Neural progenitor cell (in vitro differentiated cells): ENCODE measurements at regions not wholly inside any gene's neighbourhood (a gene's known extent, or its start where the extent isn't known, plus 50 kb on each side); places are given as distances from the start of the nearest gene placed in this dataset.

Experiments used
- DNase-seq: peaks from one replicate; pipeline ENCODE4 v3.0.0-alpha.2; 2016; ENCODE audit warnings: low spot score
- H2AFZ ChIP-seq: fragments of 200-600 bp; sonication (generic); replicated peaks from 2 replicates; pipeline ENCODE4 v1.6.1; 2016; ENCODE audit warnings: antibody characterized with exemption
- H3F3A ChIP-seq: fragments of 200-600 bp; sonication (generic); 2 replicates; pipeline ENCODE4 v1.6.1; 2016; ENCODE audit warnings: antibody characterized with exemption, low read depth
- H3K27ac ChIP-seq: fragments of 200-600 bp; sonication (generic); 2 replicates; pipeline ENCODE4 v1.5.1; 2016; ENCODE audit warnings: mild to moderate bottlenecking
- H3K27me3 ChIP-seq: fragments of 200-600 bp; sonication (generic); 2 replicates; pipeline ENCODE4 v1.6.1; 2016; ENCODE audit warnings: mild to moderate bottlenecking, moderate library complexity
- H3K36me3 ChIP-seq: fragments of 200-600 bp; sonication (generic); 2 replicates; pipeline ENCODE4 v1.5.1; 2016
- H3K4me1 ChIP-seq: fragments of 200-600 bp; sonication (generic); 2 replicates; pipeline ENCODE4 v1.6.1; 2016; ENCODE audit warnings: mixed run types
- H3K4me2 ChIP-seq: fragments of 200-600 bp; sonication (generic); 2 replicates; pipeline ENCODE4 v1.6.1; 2016
- H3K4me3 ChIP-seq: fragments of 200-600 bp; sonication (generic); 2 replicates; pipeline ENCODE4 v1.5.1; 2016
- H3K79me2 ChIP-seq: fragments of 200-600 bp; sonication (generic); 2 replicates; pipeline ENCODE4 v1.6.1; 2016; ENCODE audit warnings: low read depth
- H3K9ac ChIP-seq: fragments of 200-600 bp; sonication (generic); 2 replicates; pipeline ENCODE4 v1.6.1; 2016
- H3K9me3 ChIP-seq: fragments of 200-600 bp; sonication (generic); 2 replicates; pipeline ENCODE4 v1.5.1; 2016; ENCODE audit warnings: low read depth
- H4K20me1 ChIP-seq: fragments of 200-600 bp; sonication (generic); 2 replicates; pipeline ENCODE4 v1.6.1; 2016; ENCODE audit warnings: low read depth
- H3K27ac Mint-ChIP-seq: 3 replicates; pipeline ENCODE4 v1.8.0; 2021; ENCODE audit warnings: mixed read lengths
- H3K27me3 Mint-ChIP-seq: 2 replicates; pipeline ENCODE4 v1.8.0; 2022; ENCODE audit warnings: low read depth, mild to moderate bottlenecking, inconsistent platforms, moderate library complexity, mixed read lengths; ENCODE audit not compliant: insufficient read depth
- H3K36me3 Mint-ChIP-seq: 3 replicates; pipeline ENCODE4 v1.8.0; 2021; ENCODE audit warnings: mixed read lengths
- H3K4me1 Mint-ChIP-seq: 3 replicates; pipeline ENCODE4 v1.8.0; 2021; ENCODE audit warnings: mixed read lengths
- H3K4me3 Mint-ChIP-seq: 3 replicates; pipeline ENCODE4 v1.8.0; 2021; ENCODE audit warnings: mild to moderate bottlenecking, moderate library complexity, mixed read lengths
- H3K9me3 Mint-ChIP-seq: 3 replicates; pipeline ENCODE4 v1.8.0; 2020; ENCODE audit warnings: mixed read lengths
- CTCF ChIP-seq: fragments of 200-600 bp; sonication (generic); IDR thresholded peaks from 2 replicates; pipeline ENCODE4 v1.5.1; 2017; ENCODE audit warnings: antibody characterized with exemption, mild to moderate bottlenecking
- EZH2 ChIP-seq: fragments of 200-600 bp; sonication (generic); IDR thresholded peaks from 2 replicates; pipeline ENCODE4 v1.6.1; 2017; ENCODE audit warnings: antibody characterized with exemption, mild to moderate bottlenecking, moderate library complexity
- EZH2phosphoT487 ChIP-seq: fragments of 200-600 bp; sonication (generic); IDR thresholded peaks from 2 replicates; pipeline ENCODE4 v1.6.1; 2017; ENCODE audit warnings: antibody characterized with exemption

- no peaks in the 10 kb centered on the region for H3F3A ChIP-seq
- no peak overlapping the region for H3K27ac Mint-ChIP-seq
- no peaks in the 10 kb centered on the region for H3K36me3 ChIP-seq
- DNase-seq = no peak
- H3K9ac ChIP-seq = no peak overlapping the region
- H3K9me3 Mint-ChIP-seq = no peaks in the 10 kb centered on the region
- H3K4me2 ChIP-seq = no peak overlapping the region
- no peaks in the 10 kb centered on the region for H3K27me3 Mint-ChIP-seq
- H3K4me3 ChIP-seq = no peak overlapping the region
- no peaks in the 10 kb centered on the region for H3K9me3 ChIP-seq
- no peaks in the 10 kb centered on the region for H3K27me3 ChIP-seq
- H4K20me1 ChIP-seq = no peaks in the 10 kb centered on the region
- no peak overlapping the region for H2AFZ ChIP-seq
- no peaks in the 10 kb centered on the region for H3K36me3 Mint-ChIP-seq
- no peak overlapping the region for H3K4me3 Mint-ChIP-seq
- TF ChIP-seq EZH2phosphoT487 (no peak), CTCF (no peak), EZH2 (no peak)
- H3K27ac ChIP-seq = no peak overlapping the region
- H3K4me1 Mint-ChIP-seq = peaks cover 7% of the 10 kb centered on the region
- no peaks in the 10 kb centered on the region for H3K79me2 ChIP-seq
- H3K4me1 ChIP-seq = no peaks in the 10 kb centered on the region
Observed at GRCh38 chr20:19922716-19923115, 94.4 kb upstream of the NAA20 start.

GRCh38 chr20:19923762-19924161 is 93.4 kb upstream of the NAA20 start:
- H3K4me3 ChIP-seq = no peak overlapping the region
- H4K20me1 ChIP-seq = no peaks in the 10 kb centered on the region
- no peak overlapping the region for H3K27ac ChIP-seq
- Mint-ChIP-seq H3K36me3 (no peaks in the 10 kb centered on the region), H3K4me3 (no peak overlapping the region), H3K27ac (no peak overlapping the region), H3K9me3 (no peaks in the 10 kb centered on the region), H3K4me1 (peaks cover 7% of the 10 kb centered on the region), H3K27me3 (no peaks in the 10 kb centered on the region)
- no peak overlapping the region for H3K4me2 ChIP-seq
- H3F3A ChIP-seq = no peaks in the 10 kb centered on the region
- no peak for TF ChIP-seq CTCF
- no peak for TF ChIP-seq EZH2
- no peak for TF ChIP-seq EZH2phosphoT487
- DNase-seq = no peak
- H3K36me3 ChIP-seq = no peaks in the 10 kb centered on the region
- no peaks in the 10 kb centered on the region for H3K79me2 ChIP-seq
- no peaks in the 10 kb centered on the region for H3K27me3 ChIP-seq
- no peak overlapping the region for H3K9ac ChIP-seq
- H2AFZ ChIP-seq = no peak overlapping the region
- no peaks in the 10 kb centered on the region for H3K9me3 ChIP-seq
- no peaks in the 10 kb centered on the region for H3K4me1 ChIP-seq

GRCh38 chr20:19924255-19924654 is 92.9 kb upstream of the NAA20 start:
- no peaks in the 10 kb centered on the region for H3K9me3 ChIP-seq
- H3K27me3 Mint-ChIP-seq = no peaks in the 10 kb centered on the region

More at GRCh38 chr20:19924255-19924654, 92.9 kb upstream of the NAA20 start:
- H3K9me3 Mint-ChIP-seq = no peaks in the 10 kb centered on the region
- no peaks in the 10 kb centered on the region for H3F3A ChIP-seq
- no peaks in the 10 kb centered on the region for H3K36me3 Mint-ChIP-seq
- H4K20me1 ChIP-seq = no peaks in the 10 kb centered on the region
- H3K27ac Mint-ChIP-seq = no peak overlapping the region
- H3K36me3 ChIP-seq = no peaks in the 10 kb centered on the region
- H3K4me1 Mint-ChIP-seq = peaks cover 7% of the 10 kb centered on the region
- H3K27me3 ChIP-seq = no peaks in the 10 kb centered on the region
- H2AFZ ChIP-seq = no peak overlapping the region
- H3K4me2 ChIP-seq = no peak overlapping the region
- H3K4me1 ChIP-seq = no peaks in the 10 kb centered on the region
- DNase-seq = no peak
- H3K79me2 ChIP-seq = no peaks in the 10 kb centered on the region
- H3K4me3 Mint-ChIP-seq = no peak overlapping the region
- no peak overlapping the region for H3K27ac ChIP-seq
- H3K4me3 ChIP-seq = no peak overlapping the region
- H3K9ac ChIP-seq = no peak overlapping the region
- TF ChIP-seq CTCF (no peak), EZH2 (no peak), EZH2phosphoT487 (no peak)
